GM18517 (cell line): ENCODE measurements at regions not wholly inside any gene's neighbourhood (a gene's known extent, or its start where the extent isn't known, plus 50 kb on each side); places are given as distances from the start of the nearest gene placed in this dataset.

Experiments
- ATAC-seq: cut with Tn5 transposase; IDR thresholded peaks from one replicate; pipeline ENCODE4 v1.9.1; 2021; ENCODE audit warnings: mild to moderate bottlenecking, moderate library complexity; ENCODE audit not compliant: unreplicated experiment

GRCh38 chr5:74357827-74358226 is 282.7 kb downstream of the ENC1 start:
- ATAC-seq: no peak

GRCh38 chr5:74356009-74356695 is 284.4 kb downstream of the ENC1 start:
- ATAC-seq: no peak

GRCh38 chr5:74355041-74355824 is 285.3 kb downstream of the ENC1 start:
- ATAC-seq: no peak

- ATAC-seq: no peak
These were observed 288.3 kb downstream of the ENC1 start for GRCh38 chr5:74352256-74352655.

- ATAC-seq: no peak
These were observed 297.4 kb downstream of the ENC1 start for GRCh38 chr5:74342948-74343682.

- no peak for ATAC-seq
These were observed 298.3 kb downstream of the ENC1 start for GRCh38 chr5:74342182-74342581.

GRCh38 chr5:74341221-74341620 is 299.3 kb downstream of the ENC1 start:
- ATAC-seq: no peak

- ATAC-seq: no peak
These were observed 300.1 kb downstream of the ENC1 start for GRCh38 chr5:74340476-74340875.

- no peak for ATAC-seq
These were observed 302.6 kb downstream of the ENC1 start for GRCh38 chr5:74337984-74338310.

- ATAC-seq: no peak
These were observed 303.1 kb downstream of the ENC1 start for GRCh38 chr5:74337254-74337983.

- no peak for ATAC-seq
These were observed 304.2 kb downstream of the ENC1 start for GRCh38 chr5:74336297-74336696.

GRCh38 chr5:74334762-74335384 is 305.7 kb downstream of the ENC1 start:
- ATAC-seq: no peak

GRCh38 chr5:74334062-74334761 is 306.3 kb downstream of the ENC1 start:
- ATAC-seq: no peak

GRCh38 chr5:74333430-74333829 is 307.1 kb downstream of the ENC1 start:
- ATAC-seq: no peak

- no peak for ATAC-seq
These were observed 307.8 kb downstream of the ENC1 start for GRCh38 chr5:74332682-74333081.

- no peak for ATAC-seq
These were observed 308.5 kb downstream of the ENC1 start for GRCh38 chr5:74332006-74332405.

- ATAC-seq: no peak
These were observed 312.3 kb downstream of the ENC1 start for GRCh38 chr5:74328221-74328630.

- no peak for ATAC-seq
These were observed 313.2 kb downstream of the ENC1 start for GRCh38 chr5:74327339-74327685.

GRCh38 chr5:74326571-74327338 is 313.8 kb downstream of the ENC1 start:
- peak; percentile 77 for ATAC-seq

GRCh38 chr5:74325866-74326265 is 314.7 kb downstream of the ENC1 start:
- no peak for ATAC-seq
